Spleen (tissue), 11 donors: ENCODE measurements at regions not wholly inside any gene's neighbourhood (a gene's known extent, or its start where the extent isn't known, plus 50 kb on each side); places are given as distances from the start of the nearest gene placed in this dataset.

Experiments used
- DNase-seq: peaks from one replicate; pipeline ENCODE4 v3.0.0-alpha.2; 2020
- H3K27ac ChIP-seq, 8 donors: fragments of 200-600 bp; sonication (generic) in 7 of 8; 1 replicate in 4 of 8; 2 replicates in 4 of 8; pipeline versions ENCODE4 v1.5.0 to v1.8.0; 2016 to 2021; ENCODE audit warnings: inconsistent platforms in 4 of 8, mild to moderate bottlenecking in 4 of 8, moderate library complexity in 1 of 8
- H3K27me3 ChIP-seq, 7 donors: fragments of 200-600 bp; sonication (generic) in 6 of 7; replicated peaks in 1 of 7; 1 replicate in 4 of 7; 2 replicates in 3 of 7; pipeline versions ENCODE4 v1.5.0 to v1.8.0; 2016 to 2021; ENCODE audit warnings: inconsistent platforms in 3 of 7, mild to moderate bottlenecking in 1 of 7
- H3K36me3 ChIP-seq, 6 donors: fragments of 200-600 bp; sonication (generic) in 5 of 6; 1 replicate in 4 of 6; 2 replicates in 2 of 6; pipeline versions ENCODE4 v1.5.0 to v1.8.0; 2016 to 2021; ENCODE audit warnings: inconsistent platforms in 2 of 6
- H3K4me1 ChIP-seq, 6 donors: fragments of 200-600 bp; sonication (generic) in 5 of 6; 1 replicate in 3 of 6; 2 replicates in 3 of 6; pipeline versions ENCODE4 v1.5.0 to v1.8.0; 2016 to 2021; ENCODE audit warnings: inconsistent platforms in 3 of 6
- H3K4me3 ChIP-seq, 8 donors: fragments of 200-600 bp; sonication (generic) in 7 of 8; 1 replicate in 4 of 8; 2 replicates in 4 of 8; pipeline versions ENCODE4 v1.5.0 to v1.8.0; 2016 to 2021; ENCODE audit warnings: inconsistent platforms in 4 of 8, mild to moderate bottlenecking in 4 of 8, moderate library complexity in 2 of 8
- H3K9me3 ChIP-seq, 8 donors: fragments of 200-600 bp; sonication (generic) in 7 of 8; 1 replicate in 4 of 8; 2 replicates in 4 of 8; pipeline versions ENCODE4 v1.5.0 to v1.8.0; 2016 to 2021; ENCODE audit warnings: inconsistent platforms in 4 of 8
- POLR2A ChIP-seq, 3 donors: fragments of 450-650 bp; IDR thresholded peaks; one replicate each; pipeline ENCODE4 v1.5.1; 2017; ENCODE audit warnings: antibody characterized with exemption in 3 of 3, mild to moderate bottlenecking in 1 of 3
- POLR2AphosphoS5 ChIP-seq, 3 donors: sonication (generic); formaldehyde crosslinking; IDR thresholded peaks; one replicate each; pipeline ENCODE4 v1.5.1; 2017; ENCODE audit warnings: antibody characterized with exemption in 3 of 3
- WGBS, 5 donors: extraction: QIAGEN DNeasy Blood & Tissue Kit in 3 of 5; methylation state at CpG; one replicate each; pipeline versions ENCODE4 v1.1.5 to v1.1.7; 2013 to 2018; 5-methylcytosine and 5-hydroxymethylcytosine counted together
- intact Hi-C: fragments of 100-400 bp; cut with DNase I; formaldehyde crosslinking; loops from one replicate; pipeline ENCODE4 v1.15.0; 2023; ENCODE audit warnings: low total_unique reads
- TF ChIP-seq, protein P1 (sequence below), 11 experiments: fragments of 200-600 bp in 7 of 11; fragments of 450-650 bp in 4 of 11; sonication (generic) in 4 of 11; IDR thresholded peaks in 8 of 11; conservative IDR thresholded peaks in 3 of 11; 1 replicate in 7 of 11; 2 replicates in 4 of 11; pipeline versions ENCODE4 v1.4.0 to v1.8.0; 2016 to 2021; ENCODE audit warnings: antibody characterized with exemption in 11 of 11, inconsistent platforms in 4 of 11, mild to moderate bottlenecking in 1 of 11
- donor health status: healthy with polysubstance abuse.
- donor health status: DM: no; HTN: no; CAD: no; lungs with moderate emphysema.
- donor health status: DM: no; HTN: no; CAD: no.
- donor health status: Bipolar disorder and iron deficiency.
- donor health status: healthy.
- donor health status: DM: no; HTN: no; CAD: no.
- donor health status: DM: yes; HTN: yes; CAD: no.

DNA sequence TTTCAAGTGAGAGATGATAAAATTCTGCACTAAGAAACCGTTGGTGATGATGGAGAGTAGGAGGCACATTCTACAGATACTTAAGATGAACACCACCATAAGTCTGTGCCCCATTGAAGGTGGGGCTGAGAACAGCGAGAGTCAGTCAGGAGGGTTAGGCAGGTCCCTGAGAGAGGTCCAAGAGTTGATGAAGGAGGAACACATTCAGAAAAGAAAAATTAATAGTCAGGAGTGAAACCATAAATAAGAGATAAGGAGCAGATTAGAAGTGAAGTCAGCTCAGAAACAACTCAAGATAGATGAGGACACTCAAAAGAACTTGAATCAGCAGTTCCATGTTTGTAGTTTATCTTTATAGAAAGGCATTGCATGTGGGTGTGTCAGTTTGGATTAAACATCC lies 727.2 kb upstream of the MARCKS start:
- intact Hi-C loops = no loop called here
- no peaks in the 10 kb centered on the region for H3K36me3 ChIP-seq

DNA sequence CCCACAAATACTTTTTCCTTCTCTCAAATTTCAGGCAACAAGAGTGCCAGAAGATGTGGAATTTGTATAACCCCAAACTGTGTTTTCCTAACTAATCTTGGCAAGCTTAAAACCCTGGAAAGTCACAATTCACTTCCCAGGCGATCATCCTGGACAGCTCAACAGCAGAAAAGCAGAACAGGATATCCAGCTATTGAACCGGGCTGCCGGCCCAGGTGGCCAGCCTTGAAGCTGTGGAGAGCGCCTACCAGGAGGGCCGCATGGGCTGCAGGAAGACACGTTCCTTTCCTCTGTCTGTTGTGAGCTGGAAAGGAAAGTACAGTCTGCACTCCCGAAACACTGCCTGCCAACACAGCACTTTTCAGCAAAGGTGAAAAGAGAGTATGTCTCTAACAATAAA lies 719.7 kb upstream of the MARCKS start:
- H3K36me3 ChIP-seq = no peaks in the 10 kb centered on the region
- intact Hi-C loops = no loop called here
- H3K4me1 ChIP-seq = peaks cover 0 to 7% (median 0%) of the 10 kb centered on the region in 6 donors
- H3K4me3 ChIP-seq = no peak overlapping the region
- peak; percentile 78 for DNase-seq
- whole genome bisulfite sequencing, 5 donors = 23 to 47% (median 27%) methylated on average over 7 of the region's 7 CpGs
- H3K27ac ChIP-seq = peak overlapping the region in 4 of 8 donors; percentile 24 to 49 (median 38)
- no peaks in the 10 kb centered on the region for H3K9me3 ChIP-seq
- TF ChIP-seq POLR2A (IDR thresholded peaks at IDR 0.05) = no peak
- TF ChIP-seq POLR2AphosphoS5 (IDR thresholded peaks at IDR 0.05) = peak; percentile 39 to 83 (median 76)
- TF ChIP-seq, protein P1, sequence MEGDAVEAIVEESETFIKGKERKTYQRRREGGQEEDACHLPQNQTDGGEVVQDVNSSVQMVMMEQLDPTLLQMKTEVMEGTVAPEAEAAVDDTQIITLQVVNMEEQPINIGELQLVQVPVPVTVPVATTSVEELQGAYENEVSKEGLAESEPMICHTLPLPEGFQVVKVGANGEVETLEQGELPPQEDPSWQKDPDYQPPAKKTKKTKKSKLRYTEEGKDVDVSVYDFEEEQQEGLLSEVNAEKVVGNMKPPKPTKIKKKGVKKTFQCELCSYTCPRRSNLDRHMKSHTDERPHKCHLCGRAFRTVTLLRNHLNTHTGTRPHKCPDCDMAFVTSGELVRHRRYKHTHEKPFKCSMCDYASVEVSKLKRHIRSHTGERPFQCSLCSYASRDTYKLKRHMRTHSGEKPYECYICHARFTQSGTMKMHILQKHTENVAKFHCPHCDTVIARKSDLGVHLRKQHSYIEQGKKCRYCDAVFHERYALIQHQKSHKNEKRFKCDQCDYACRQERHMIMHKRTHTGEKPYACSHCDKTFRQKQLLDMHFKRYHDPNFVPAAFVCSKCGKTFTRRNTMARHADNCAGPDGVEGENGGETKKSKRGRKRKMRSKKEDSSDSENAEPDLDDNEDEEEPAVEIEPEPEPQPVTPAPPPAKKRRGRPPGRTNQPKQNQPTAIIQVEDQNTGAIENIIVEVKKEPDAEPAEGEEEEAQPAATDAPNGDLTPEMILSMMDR (IDR thresholded peaks at IDR 0.05 in 8 of 11, conservative IDR thresholded peaks at IDR 0.05 in 3 of 11) = no peak
- no peaks in the 10 kb centered on the region for H3K27me3 ChIP-seq

More for the DNA sequence above, 727.2 kb upstream of the MARCKS start:
- no peak for TF ChIP-seq POLR2AphosphoS5 (IDR thresholded peaks at IDR 0.05)
- TF ChIP-seq POLR2A (IDR thresholded peaks at IDR 0.05) = no peak
- TF ChIP-seq, protein P1 (IDR thresholded peaks at IDR 0.05 in 8 of 11, conservative IDR thresholded peaks at IDR 0.05 in 3 of 11) = no peak
- Histone ChIP-seq H3K9me3 (no peaks in the 10 kb centered on the region), H3K4me3 (no peak overlapping the region), H3K27ac (no peak overlapping the region), H3K4me1 (no peaks in the 10 kb centered on the region), H3K27me3 (no peaks in the 10 kb centered on the region)
- no peak for DNase-seq
- WGBS, 5 donors = 54 to 84% (median 70%) methylated on average over 2 of the region's 2 CpGs

DNA sequence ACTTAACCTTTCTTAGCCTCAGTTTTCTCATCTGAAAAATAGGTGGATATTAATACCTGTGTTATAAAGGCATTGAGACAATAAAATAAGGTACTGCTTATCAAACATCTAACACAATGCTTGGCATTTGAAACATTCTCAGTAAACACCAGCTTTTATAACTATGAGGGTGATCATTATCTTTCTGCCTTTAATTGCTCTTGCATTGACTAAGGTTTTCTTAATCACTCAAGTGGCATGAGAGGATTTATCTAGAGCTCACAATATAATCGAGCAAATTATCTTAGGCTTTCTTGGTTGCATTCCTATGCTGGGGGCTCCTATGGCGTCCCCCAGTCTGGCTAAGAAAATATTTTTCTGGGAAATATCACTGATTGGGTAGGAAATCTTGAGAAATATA lies 716.4 kb upstream of the MARCKS start:
- WGBS, 5 donors = 76 to 94% (median 86%) methylated on average over 2 of the region's 2 CpGs
- Histone ChIP-seq H3K4me1 (peaks cover 0 to 7% (median 0%) of the 10 kb centered on the region in 6 donors), H3K36me3 (no peaks in the 10 kb centered on the region), H3K27me3 (no peaks in the 10 kb centered on the region), H3K4me3 (no peak overlapping the region), H3K9me3 (no peaks in the 10 kb centered on the region), H3K27ac (no peak overlapping the region)
- intact Hi-C loops = no loop called here
- TF ChIP-seq POLR2A (IDR thresholded peaks at IDR 0.05) (no peak), POLR2AphosphoS5 (IDR thresholded peaks at IDR 0.05) (no peak)
- TF ChIP-seq, protein P1 (IDR thresholded peaks at IDR 0.05 in 8 of 11, conservative IDR thresholded peaks at IDR 0.05 in 3 of 11) = no peak
- DNase-seq = no peak

DNA sequence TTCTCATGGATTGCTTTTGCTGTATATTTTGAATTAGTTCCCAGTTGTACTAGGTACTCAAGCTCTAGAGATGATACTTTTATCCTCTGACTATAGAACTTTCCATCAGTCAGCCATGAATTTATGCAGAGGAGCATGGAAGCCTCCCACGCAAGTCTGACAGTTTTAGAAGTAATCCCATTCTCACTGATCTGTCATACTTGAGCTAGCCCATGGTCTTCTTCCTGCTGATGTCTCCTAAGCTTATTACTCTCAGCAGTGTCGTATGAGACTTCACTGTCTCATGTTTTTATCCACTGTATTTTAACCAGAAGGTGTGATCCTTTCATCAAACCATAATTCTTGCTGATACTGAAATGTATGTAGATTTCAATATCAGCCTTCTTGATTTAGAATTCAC lies 715.2 kb upstream of the MARCKS start:
- WGBS, 5 donors = 67 to 90% (median 77%) methylated on average over 2 of the region's 2 CpGs
- TF ChIP-seq, protein P1 (IDR thresholded peaks at IDR 0.05 in 8 of 11, conservative IDR thresholded peaks at IDR 0.05 in 3 of 11) = no peak
- TF ChIP-seq POLR2A (IDR thresholded peaks at IDR 0.05) (no peak), POLR2AphosphoS5 (IDR thresholded peaks at IDR 0.05) (no peak)
- Histone ChIP-seq H3K4me3 (no peak overlapping the region), H3K27ac (no peak overlapping the region), H3K4me1 (peaks cover 0 to 7% (median 0%) of the 10 kb centered on the region in 6 donors), H3K9me3 (no peaks in the 10 kb centered on the region), H3K27me3 (no peaks in the 10 kb centered on the region), H3K36me3 (no peaks in the 10 kb centered on the region)
- no peak for DNase-seq
- intact Hi-C loops = no loop called here
